CD4-positive, alpha-beta T cell (primary cell): ENCODE measurements at regions not wholly inside any gene's neighbourhood (a gene's known extent, or its start where the extent isn't known, plus 50 kb on each side); places are given as distances from the start of the nearest gene placed in this dataset.

Experiments
- ATAC-seq: fragments of 200-7000 bp; cut with Tn5 transposase; one replicate; pipeline ENCODE4 v1.10.0; 2022; ENCODE audit warnings: mild to moderate bottlenecking; ENCODE audit not compliant: poor library complexity
- CTCF ChIA-PET: fragments of 350-600 bp; sonication (Branson Sonifier 250); formaldehyde crosslinking; loops from one replicate; lab custom pipeline; 2021; ENCODE audit warnings: antibody characterized with exemption, inconsistent platforms; lab: Charles Lee
- POLR2A ChIA-PET: fragments of 350-600 bp; sonication (Branson Sonifier 250); formaldehyde crosslinking; loops from one replicate; lab custom pipeline; 2021; ENCODE audit warnings: antibody characterized with exemption, inconsistent platforms; lab: Charles Lee
- DNase-seq, 14 experiments: peaks; one replicate each; pipeline ENCODE4 v3.0.0-alpha.2; 2013 to 2020; ENCODE audit warnings: mixed read lengths in 2 of 14
- H3K27ac ChIP-seq, 2 donors: one replicate each; pipeline versions ENCODE4 v1.5.1 to v1.7.0; 2013; ENCODE audit warnings: low read length in 2 of 2, low read depth in 1 of 2, mild to moderate bottlenecking in 1 of 2
- H3K27me3 ChIP-seq, 2 experiments: 1 replicate in 1 of 2; 2 replicates in 1 of 2; pipeline versions ENCODE4 v1.6.1 to v1.7.0; 2013; ENCODE audit warnings: low read length in 2 of 2, control low read depth in 1 of 2, mild to moderate bottlenecking in 1 of 2, moderate library complexity in 1 of 2; ENCODE audit not compliant: insufficient read depth in 2 of 2, control insufficient read depth in 1 of 2
- H3K36me3 ChIP-seq: one replicate; pipeline ENCODE4 v1.6.1; 2013; ENCODE audit warnings: low read length, control low read depth; ENCODE audit not compliant: insufficient read depth
- H3K4me1 ChIP-seq: one replicate; pipeline ENCODE4 v1.6.1; 2013; ENCODE audit warnings: low read length, control low read depth; ENCODE audit not compliant: insufficient read depth
- H3K4me3 ChIP-seq: one replicate; pipeline ENCODE4 v1.5.1; 2013; ENCODE audit warnings: mild to moderate bottlenecking, low read length, moderate library complexity
- H3K9me3 ChIP-seq, 2 experiments: 1 replicate in 1 of 2; 2 replicates in 1 of 2; pipeline versions ENCODE4 v1.6.1 to v1.7.0; 2013; ENCODE audit warnings: low read length in 2 of 2, mild to moderate bottlenecking in 2 of 2, control low read depth in 1 of 2, moderate library complexity in 1 of 2; ENCODE audit not compliant: control insufficient read depth in 1 of 2, insufficient read depth in 1 of 2
- H3K27ac Mint-ChIP-seq: one replicate; pipeline ENCODE4 v1.8.0; 2020; ENCODE audit warnings: mixed read lengths
- H3K27me3 Mint-ChIP-seq: one replicate; pipeline ENCODE4 v1.8.0; 2021; ENCODE audit warnings: mixed read lengths
- H3K36me3 Mint-ChIP-seq: one replicate; pipeline ENCODE4 v1.8.0; 2021; ENCODE audit warnings: low read depth, mixed read lengths
- H3K4me1 Mint-ChIP-seq: one replicate; pipeline ENCODE4 v1.8.0; 2021; ENCODE audit warnings: low read depth, mixed read lengths
- H3K4me3 Mint-ChIP-seq: one replicate; pipeline ENCODE4 v1.8.0; 2020; ENCODE audit warnings: mild to moderate bottlenecking, mixed read lengths
- H3K9me3 Mint-ChIP-seq: one replicate; pipeline ENCODE4 v1.8.0; 2020; ENCODE audit warnings: mixed read lengths
- intact Hi-C, 2 experiments: fragments of 100-400 bp; cut with DNase I in 1 of 2; cut with micrococcal nuclease in 1 of 2; formaldehyde crosslinking; loops; one replicate each; pipeline versions ENCODE4 v1.15.1 to v1.9.0; 2023 to 2025; cut with DNase I, micrococcal nuclease
- TF ChIP-seq, protein P1 (sequence below): fragments of 200-600 bp; IDR thresholded peaks from one replicate; pipeline ENCODE4 v1.8.0; 2022; ENCODE audit warnings: antibody characterized with exemption, mild to moderate bottlenecking

DNA sequence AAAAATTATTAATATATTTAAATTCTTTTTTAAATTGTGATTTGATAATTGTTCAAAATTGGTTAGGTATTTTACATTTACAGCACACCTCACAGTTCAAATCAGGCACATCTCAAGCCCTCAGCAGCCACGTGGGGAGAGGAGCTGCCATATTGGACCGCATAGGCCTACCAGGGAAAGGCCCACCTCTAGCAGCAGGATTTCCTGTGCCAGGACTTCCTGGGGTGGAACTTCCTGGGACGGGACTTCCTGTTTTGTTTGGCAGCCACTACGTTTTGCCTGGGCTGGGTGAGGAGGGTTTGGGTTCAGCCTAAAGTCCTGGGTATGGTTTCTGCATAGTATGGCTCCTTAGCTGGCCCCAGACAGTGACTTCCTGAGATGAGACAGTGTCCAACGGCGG lies 298.5 kb upstream of the FOXF1 start:
- ChIA-PET POLR2A (no interaction called here), CTCF (no interaction called here)
- TF ChIP-seq, protein P1, sequence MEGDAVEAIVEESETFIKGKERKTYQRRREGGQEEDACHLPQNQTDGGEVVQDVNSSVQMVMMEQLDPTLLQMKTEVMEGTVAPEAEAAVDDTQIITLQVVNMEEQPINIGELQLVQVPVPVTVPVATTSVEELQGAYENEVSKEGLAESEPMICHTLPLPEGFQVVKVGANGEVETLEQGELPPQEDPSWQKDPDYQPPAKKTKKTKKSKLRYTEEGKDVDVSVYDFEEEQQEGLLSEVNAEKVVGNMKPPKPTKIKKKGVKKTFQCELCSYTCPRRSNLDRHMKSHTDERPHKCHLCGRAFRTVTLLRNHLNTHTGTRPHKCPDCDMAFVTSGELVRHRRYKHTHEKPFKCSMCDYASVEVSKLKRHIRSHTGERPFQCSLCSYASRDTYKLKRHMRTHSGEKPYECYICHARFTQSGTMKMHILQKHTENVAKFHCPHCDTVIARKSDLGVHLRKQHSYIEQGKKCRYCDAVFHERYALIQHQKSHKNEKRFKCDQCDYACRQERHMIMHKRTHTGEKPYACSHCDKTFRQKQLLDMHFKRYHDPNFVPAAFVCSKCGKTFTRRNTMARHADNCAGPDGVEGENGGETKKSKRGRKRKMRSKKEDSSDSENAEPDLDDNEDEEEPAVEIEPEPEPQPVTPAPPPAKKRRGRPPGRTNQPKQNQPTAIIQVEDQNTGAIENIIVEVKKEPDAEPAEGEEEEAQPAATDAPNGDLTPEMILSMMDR: no peak
- Mint-ChIP-seq H3K4me3 (no peak overlapping the region), H3K36me3 (no peaks in the 10 kb centered on the region), H3K27ac (no peak overlapping the region), H3K4me1 (no peaks in the 10 kb centered on the region), H3K27me3 (peaks cover 28% of the 10 kb centered on the region), H3K9me3 (peaks cover 4% of the 10 kb centered on the region)
- ATAC-seq (no peak), DNase-seq (no peak)
- Histone ChIP-seq H3K4me1 (no peaks in the 10 kb centered on the region), H3K4me3 (no peak overlapping the region), H3K27me3 (no peaks in the 10 kb centered on the region), H3K9me3 (peaks cover 0 to 25% of the 10 kb centered on the region in 2 experiments), H3K27ac (no peak overlapping the region), H3K36me3 (no peaks in the 10 kb centered on the region)
- intact Hi-C loops: no loop called here

DNA sequence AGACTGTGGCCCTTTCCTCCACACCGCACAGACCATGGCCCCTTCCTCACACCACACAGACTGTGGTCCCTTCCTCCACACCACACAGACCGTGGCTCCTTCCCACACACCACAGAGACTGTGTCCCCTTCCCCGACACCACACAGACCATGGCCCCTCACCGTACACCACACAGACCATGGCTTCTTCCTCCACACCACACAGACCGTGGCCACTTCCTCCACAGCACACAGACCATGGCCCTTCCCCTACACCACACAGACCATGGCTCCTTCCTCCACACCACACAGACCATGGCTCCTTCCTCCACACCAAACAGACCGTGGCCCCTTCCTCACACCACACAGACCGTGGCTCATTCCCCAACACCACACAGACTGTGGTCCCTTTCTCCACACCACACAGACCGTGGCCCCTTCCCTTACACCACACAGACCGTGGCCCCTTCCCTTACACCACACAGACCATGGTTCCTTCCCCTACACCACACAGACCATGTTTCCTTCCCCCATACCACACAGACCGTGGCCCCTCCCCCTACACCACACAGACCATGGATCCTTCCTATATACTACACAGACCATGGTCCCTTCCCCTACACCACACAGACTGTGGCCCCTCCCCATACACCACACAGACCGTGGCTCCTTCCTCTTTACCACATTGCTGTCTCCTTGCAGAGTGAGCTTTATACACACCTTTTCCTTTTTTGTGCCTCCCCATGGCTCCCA lies 297.5 kb upstream of the FOXF1 start:
- Mint-ChIP-seq H3K4me3 (no peak overlapping the region), H3K4me1 (no peaks in the 10 kb centered on the region), H3K27me3 (peaks cover 24% of the 10 kb centered on the region), H3K9me3 (peaks cover 4% of the 10 kb centered on the region), H3K36me3 (no peaks in the 10 kb centered on the region), H3K27ac (no peak overlapping the region)
- ChIA-PET CTCF (no interaction called here), POLR2A (no interaction called here)
- no peaks in the 10 kb centered on the region for H3K36me3 ChIP-seq
- TF ChIP-seq, protein P1: no peak
- ATAC-seq (no peak), DNase-seq (no peak)
- H3K9me3 ChIP-seq: peaks cover 0 to 27% of the 10 kb centered on the region in 2 experiments
- H3K27me3 ChIP-seq: no peaks in the 10 kb centered on the region
- no peak overlapping the region for H3K27ac ChIP-seq
- no peaks in the 10 kb centered on the region for H3K4me1 ChIP-seq
- intact Hi-C loops: no loop called here
- H3K4me3 ChIP-seq: no peak overlapping the region

GRCh38 chr16:86213437-86214205 lies 296.7 kb upstream of the FOXF1 start:
- ChIA-PET POLR2A (no interaction called here), CTCF (no interaction called here)
- no peak overlapping the region for H3K27ac ChIP-seq
- H3K4me3 ChIP-seq: no peak overlapping the region
- H3K9me3 ChIP-seq: peaks cover 0 to 27% of the 10 kb centered on the region in 2 experiments
- Mint-ChIP-seq H3K36me3 (no peaks in the 10 kb centered on the region), H3K4me1 (no peaks in the 10 kb centered on the region), H3K27ac (no peak overlapping the region), H3K27me3 (peaks cover 24% of the 10 kb centered on the region), H3K9me3 (peaks cover 4% of the 10 kb centered on the region), H3K4me3 (no peak overlapping the region)
- H3K27me3 ChIP-seq: no peaks in the 10 kb centered on the region
- DNase-seq: no peak
- no peaks in the 10 kb centered on the region for H3K36me3 ChIP-seq
- intact Hi-C loops: no loop called here
- no peak for ATAC-seq
- no peaks in the 10 kb centered on the region for H3K4me1 ChIP-seq
- TF ChIP-seq, protein P1: no peak
